NT2/D1 (cell line): ENCODE measurements at regions not wholly inside any gene's neighbourhood (a gene's known extent, or its start where the extent isn't known, plus 50 kb on each side); places are given as distances from the start of the nearest gene placed in this dataset.

ENCODE experiments used
- SUZ12 ChIP-seq: IDR thresholded peaks from 2 replicates; pipeline ENCODE4 v1.6.1; 2011; ENCODE audit not compliant: insufficient read length, insufficient read depth; ENCODE audit errors: extremely low read depth
- YY1 ChIP-seq: IDR thresholded peaks from 2 replicates; pipeline ENCODE4 v1.6.1; 2011; ENCODE audit not compliant: insufficient read length, insufficient read depth
- ZNF274 ChIP-seq: IDR thresholded peaks from 2 replicates; pipeline ENCODE4 v1.6.1; 2011; ENCODE audit warnings: mild to moderate bottlenecking, low read depth, low read length

- TF ChIP-seq YY1: no peak
- TF ChIP-seq ZNF274: no peak
- no peak for TF ChIP-seq SUZ12
Observed at GRCh38 chr6:23747239-23747638, 378.8 kb upstream of the NRSN1 start.
